Glutamatergic neuron (in vitro differentiated cells): ENCODE measurements at regions not wholly inside any gene's neighbourhood (a gene's known extent, or its start where the extent isn't known, plus 50 kb on each side); places are given as distances from the start of the nearest gene placed in this dataset.

ENCODE experiments used
- DNase-seq: peaks from one replicate; pipeline ENCODE4 v3.0.0; 2022
- H3K27ac Mint-ChIP-seq: one replicate; pipeline ENCODE4 v1.8.0; 2020; ENCODE audit warnings: mild to moderate bottlenecking, mixed read lengths, inconsistent platforms; ENCODE audit not compliant: unreplicated experiment
- H3K27me3 Mint-ChIP-seq: one replicate; pipeline ENCODE4 v1.8.0; 2020; ENCODE audit warnings: mild to moderate bottlenecking, moderate library complexity, mixed read lengths, inconsistent platforms; ENCODE audit not compliant: unreplicated experiment
- H3K36me3 Mint-ChIP-seq: one replicate; pipeline ENCODE4 v1.8.0; 2020; ENCODE audit warnings: mild to moderate bottlenecking, mixed read lengths, inconsistent platforms; ENCODE audit not compliant: unreplicated experiment
- H3K4me1 Mint-ChIP-seq: one replicate; pipeline ENCODE4 v1.8.0; 2020; ENCODE audit warnings: mild to moderate bottlenecking, low read depth, mixed read lengths, inconsistent platforms; ENCODE audit not compliant: unreplicated experiment
- H3K4me3 Mint-ChIP-seq: one replicate; pipeline ENCODE4 v1.8.0; 2020; ENCODE audit warnings: mild to moderate bottlenecking, mixed read lengths, inconsistent platforms; ENCODE audit not compliant: unreplicated experiment
- H3K9me3 Mint-ChIP-seq: one replicate; pipeline ENCODE4 v1.8.0; 2020; ENCODE audit warnings: mild to moderate bottlenecking, moderate library complexity, mixed read lengths, inconsistent platforms; ENCODE audit not compliant: unreplicated experiment
- TF ChIP-seq, protein P1 (sequence below): fragments of 200-600 bp; sonication (generic); IDR thresholded peaks from one replicate; pipeline ENCODE4 v1.5.0; 2021; ENCODE audit not compliant: partially characterized antibody, unreplicated experiment

DNA sequence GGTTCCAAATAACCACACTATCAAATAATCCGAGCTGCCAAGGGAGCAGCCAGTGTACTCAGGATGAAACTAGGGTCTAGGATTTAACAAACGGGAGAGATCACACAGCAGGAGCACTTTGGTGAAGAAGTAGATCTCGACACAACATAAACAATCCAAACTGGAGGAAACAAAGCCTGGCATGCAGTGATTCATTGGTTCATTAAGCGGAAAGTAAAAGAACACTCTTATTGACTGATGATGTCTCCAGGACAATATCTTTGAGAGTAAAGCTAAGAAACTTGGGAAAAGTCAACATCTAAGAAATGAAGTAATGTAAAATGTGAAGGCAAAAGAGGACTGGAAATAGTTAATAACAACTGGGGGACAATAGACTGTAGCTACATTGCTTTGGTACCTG, 1478.3 kb upstream of the CDH9 start:
- no peak overlapping the region for H3K4me3 Mint-ChIP-seq
- H3K4me1 Mint-ChIP-seq: no peaks in the 10 kb centered on the region
- peaks cover 2% of the 10 kb centered on the region for H3K9me3 Mint-ChIP-seq
- H3K36me3 Mint-ChIP-seq: no peaks in the 10 kb centered on the region
- TF ChIP-seq, protein P1, sequence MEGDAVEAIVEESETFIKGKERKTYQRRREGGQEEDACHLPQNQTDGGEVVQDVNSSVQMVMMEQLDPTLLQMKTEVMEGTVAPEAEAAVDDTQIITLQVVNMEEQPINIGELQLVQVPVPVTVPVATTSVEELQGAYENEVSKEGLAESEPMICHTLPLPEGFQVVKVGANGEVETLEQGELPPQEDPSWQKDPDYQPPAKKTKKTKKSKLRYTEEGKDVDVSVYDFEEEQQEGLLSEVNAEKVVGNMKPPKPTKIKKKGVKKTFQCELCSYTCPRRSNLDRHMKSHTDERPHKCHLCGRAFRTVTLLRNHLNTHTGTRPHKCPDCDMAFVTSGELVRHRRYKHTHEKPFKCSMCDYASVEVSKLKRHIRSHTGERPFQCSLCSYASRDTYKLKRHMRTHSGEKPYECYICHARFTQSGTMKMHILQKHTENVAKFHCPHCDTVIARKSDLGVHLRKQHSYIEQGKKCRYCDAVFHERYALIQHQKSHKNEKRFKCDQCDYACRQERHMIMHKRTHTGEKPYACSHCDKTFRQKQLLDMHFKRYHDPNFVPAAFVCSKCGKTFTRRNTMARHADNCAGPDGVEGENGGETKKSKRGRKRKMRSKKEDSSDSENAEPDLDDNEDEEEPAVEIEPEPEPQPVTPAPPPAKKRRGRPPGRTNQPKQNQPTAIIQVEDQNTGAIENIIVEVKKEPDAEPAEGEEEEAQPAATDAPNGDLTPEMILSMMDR: no peak
- DNase-seq: no peak
- H3K27ac Mint-ChIP-seq: no peak overlapping the region
- no peaks in the 10 kb centered on the region for H3K27me3 Mint-ChIP-seq

DNA sequence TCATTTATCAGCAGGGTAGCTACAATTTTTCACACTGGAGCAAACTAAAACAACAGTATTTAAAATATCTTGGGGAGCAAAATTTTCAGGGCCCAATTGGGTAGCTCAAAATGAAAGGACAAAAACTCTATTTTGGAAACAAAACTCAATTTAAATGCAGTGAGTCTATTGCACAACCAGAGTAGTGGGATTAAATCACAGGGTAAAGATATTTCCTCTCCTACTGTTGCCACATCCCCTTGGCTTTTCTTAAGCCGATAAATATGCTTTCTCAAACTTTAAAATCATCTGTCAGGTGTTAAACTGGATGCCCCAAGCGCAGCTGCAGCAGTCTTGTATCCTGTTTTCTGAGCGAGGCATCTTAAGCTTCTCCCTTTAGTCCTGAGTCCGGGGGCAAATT, 1474.3 kb upstream of the CDH9 start:
- no peaks in the 10 kb centered on the region for H3K27me3 Mint-ChIP-seq
- TF ChIP-seq, protein P1: no peak
- no peak overlapping the region for H3K27ac Mint-ChIP-seq
- H3K4me1 Mint-ChIP-seq: no peaks in the 10 kb centered on the region
- no peak overlapping the region for H3K4me3 Mint-ChIP-seq
- H3K9me3 Mint-ChIP-seq: no peaks in the 10 kb centered on the region
- DNase-seq: no peak
- no peaks in the 10 kb centered on the region for H3K36me3 Mint-ChIP-seq

- no peak for DNase-seq
- Mint-ChIP-seq H3K9me3 (peaks cover 1% of the 10 kb centered on the region), H3K27me3 (peaks cover 2% of the 10 kb centered on the region), H3K27ac (no peak overlapping the region), H3K36me3 (no peaks in the 10 kb centered on the region), H3K4me3 (no peak overlapping the region), H3K4me1 (no peaks in the 10 kb centered on the region)
- TF ChIP-seq, protein P1: no peak
Measured at GRCh38 chr5:28505121-28505520, 1466.7 kb upstream of the CDH9 start.

GRCh38 chr5:28500511-28500910, 1462.1 kb upstream of the CDH9 start:
- no peaks in the 10 kb centered on the region for H3K27me3 Mint-ChIP-seq
- H3K9me3 Mint-ChIP-seq: peaks cover 1% of the 10 kb centered on the region
- H3K27ac Mint-ChIP-seq: no peak overlapping the region
- H3K4me1 Mint-ChIP-seq: no peaks in the 10 kb centered on the region
- DNase-seq: no peak
- TF ChIP-seq, protein P1: no peak
- no peaks in the 10 kb centered on the region for H3K36me3 Mint-ChIP-seq
- H3K4me3 Mint-ChIP-seq: no peak overlapping the region

DNA sequence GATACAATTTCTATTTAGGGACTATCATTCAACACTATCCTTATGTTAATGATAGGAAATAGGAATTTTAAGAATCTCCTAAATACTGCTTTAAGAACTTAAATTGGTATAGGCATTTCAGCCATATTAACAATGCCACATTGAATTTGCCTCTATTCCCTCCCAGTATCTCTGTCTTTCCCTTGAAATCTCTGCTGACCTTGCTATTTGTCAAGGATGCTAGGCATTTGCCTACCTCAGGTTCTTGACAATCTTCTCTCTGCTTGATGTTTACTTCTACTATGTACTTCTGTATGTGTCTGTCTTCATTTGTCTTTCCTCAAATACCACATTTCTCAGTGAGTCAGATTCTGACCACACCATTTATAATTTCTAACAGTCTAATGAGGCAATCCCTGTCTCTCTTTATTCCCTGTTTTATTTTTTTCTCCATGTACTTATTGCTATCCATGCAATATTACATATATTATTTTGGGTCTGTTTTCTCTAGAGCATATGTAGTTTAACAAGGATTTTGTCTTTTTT, 1461.4 kb upstream of the CDH9 start:
- no peaks in the 10 kb centered on the region for H3K4me1 Mint-ChIP-seq
- TF ChIP-seq, protein P1: no peak
- H3K27me3 Mint-ChIP-seq: no peaks in the 10 kb centered on the region
- peaks cover 1% of the 10 kb centered on the region for H3K9me3 Mint-ChIP-seq
- H3K36me3 Mint-ChIP-seq: no peaks in the 10 kb centered on the region
- no peak for DNase-seq
- no peak overlapping the region for H3K4me3 Mint-ChIP-seq
- H3K27ac Mint-ChIP-seq: no peak overlapping the region
